ENCODE measurements at regions not wholly inside any gene's neighbourhood (a gene's known extent, or its start where the extent isn't known, plus 50 kb on each side); places are given as distances from the start of the nearest gene placed in this dataset.

DNA sequence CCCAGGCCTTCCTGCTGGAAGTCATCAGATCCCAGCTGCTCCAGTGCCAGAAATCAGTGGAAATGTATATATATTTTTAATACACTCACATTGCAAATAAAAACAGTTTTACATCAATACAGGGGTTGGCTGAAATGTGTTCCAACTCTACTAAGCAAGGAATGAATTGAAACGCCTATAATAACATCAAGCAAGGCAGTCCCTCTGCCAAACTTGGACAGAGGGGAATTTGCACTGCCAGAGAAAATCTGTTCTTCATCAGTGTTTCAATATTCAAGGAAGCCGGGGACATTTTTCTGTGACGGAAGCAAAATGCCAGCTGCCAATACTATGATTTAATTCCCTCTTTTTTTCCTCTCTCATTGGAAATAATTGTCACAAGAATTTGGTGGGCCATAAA, 335.3 kb downstream of the TNS1 start:
- Histone ChIP-seq H3K9me3 (no peaks in the 10 kb centered on the region), H3K4me1 (no peaks in the 10 kb centered on the region), H3K27me3 (no peaks in the 10 kb centered on the region), H3K27ac (no peak overlapping the region), H3K36me3 (no peaks in the 10 kb centered on the region), H3K4me3 (no peak overlapping the region)
- DNase-seq (no peak), ATAC-seq (no peak)
- WGBS (ENCODE audit: insufficient coverage, low coverage, low lambda C conversion rate, missing lambda C conversion rate) = 54% methylated on average over 3 of the region's 3 CpGs
- intact Hi-C loops (cut with DNase I) = no loop called here
- TF ChIP-seq, protein P1, sequence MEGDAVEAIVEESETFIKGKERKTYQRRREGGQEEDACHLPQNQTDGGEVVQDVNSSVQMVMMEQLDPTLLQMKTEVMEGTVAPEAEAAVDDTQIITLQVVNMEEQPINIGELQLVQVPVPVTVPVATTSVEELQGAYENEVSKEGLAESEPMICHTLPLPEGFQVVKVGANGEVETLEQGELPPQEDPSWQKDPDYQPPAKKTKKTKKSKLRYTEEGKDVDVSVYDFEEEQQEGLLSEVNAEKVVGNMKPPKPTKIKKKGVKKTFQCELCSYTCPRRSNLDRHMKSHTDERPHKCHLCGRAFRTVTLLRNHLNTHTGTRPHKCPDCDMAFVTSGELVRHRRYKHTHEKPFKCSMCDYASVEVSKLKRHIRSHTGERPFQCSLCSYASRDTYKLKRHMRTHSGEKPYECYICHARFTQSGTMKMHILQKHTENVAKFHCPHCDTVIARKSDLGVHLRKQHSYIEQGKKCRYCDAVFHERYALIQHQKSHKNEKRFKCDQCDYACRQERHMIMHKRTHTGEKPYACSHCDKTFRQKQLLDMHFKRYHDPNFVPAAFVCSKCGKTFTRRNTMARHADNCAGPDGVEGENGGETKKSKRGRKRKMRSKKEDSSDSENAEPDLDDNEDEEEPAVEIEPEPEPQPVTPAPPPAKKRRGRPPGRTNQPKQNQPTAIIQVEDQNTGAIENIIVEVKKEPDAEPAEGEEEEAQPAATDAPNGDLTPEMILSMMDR (IDR thresholded peaks at IDR 0.05) = no peak
- TF ChIP-seq POLR2A (IDR thresholded peaks at IDR 0.05) = no peak

DNA sequence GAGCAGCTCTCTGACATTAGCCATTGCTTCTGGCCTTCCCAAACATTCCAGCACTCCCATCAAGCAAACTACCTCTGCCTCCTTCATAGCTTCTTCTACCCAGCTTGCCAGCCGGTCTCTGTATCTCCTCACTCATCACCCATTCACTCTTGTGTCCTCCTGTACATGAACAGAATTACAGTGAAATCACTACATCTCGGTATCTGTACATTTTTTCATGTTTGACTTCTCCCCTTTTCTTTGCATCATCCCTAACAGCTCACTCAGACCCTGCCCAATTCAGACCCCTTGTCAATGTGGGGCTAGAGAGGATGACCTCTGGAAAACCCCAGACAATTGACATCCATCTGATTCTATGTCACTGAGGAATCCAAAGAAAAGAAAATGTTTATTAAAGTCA, 335.8 kb downstream of the TNS1 start:
- H3K9me3 ChIP-seq = no peaks in the 10 kb centered on the region
- TF ChIP-seq, protein P1 (IDR thresholded peaks at IDR 0.05) = no peak
- no peak for TF ChIP-seq POLR2A (IDR thresholded peaks at IDR 0.05)
- no peaks in the 10 kb centered on the region for H3K4me1 ChIP-seq
- intact Hi-C loops (cut with DNase I) = no loop called here
- no peak overlapping the region for H3K27ac ChIP-seq
- no peak for ATAC-seq
- H3K4me3 ChIP-seq = no peak overlapping the region
- H3K36me3 ChIP-seq = no peaks in the 10 kb centered on the region
- 90% methylated on average over 2 of the region's 2 CpGs for WGBS (ENCODE audit: insufficient coverage, low coverage, low lambda C conversion rate, missing lambda C conversion rate)
- no peaks in the 10 kb centered on the region for H3K27me3 ChIP-seq
- no peak for DNase-seq

DNA sequence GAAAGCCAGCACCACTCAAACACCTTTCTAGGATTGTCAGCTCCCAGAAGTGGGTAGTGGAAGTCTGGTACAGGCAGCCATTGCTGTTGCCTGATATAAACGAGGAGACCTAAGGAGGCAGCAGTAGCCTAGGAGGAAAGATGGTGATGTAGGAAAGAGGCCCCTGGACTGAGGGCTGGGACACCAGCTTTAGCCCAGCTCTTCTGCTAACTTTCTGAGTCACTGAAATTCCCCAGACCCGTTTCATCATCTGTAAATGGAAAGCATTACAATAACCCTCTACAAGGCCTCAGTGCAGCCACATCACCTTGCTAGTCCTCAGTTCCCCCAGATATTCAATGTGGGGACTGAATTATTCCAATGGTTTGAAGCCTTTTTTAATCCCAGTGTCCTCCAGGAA, 336.5 kb downstream of the TNS1 start:
- no peak overlapping the region for H3K27ac ChIP-seq
- TF ChIP-seq POLR2A (IDR thresholded peaks at IDR 0.05) = no peak
- TF ChIP-seq, protein P1 (IDR thresholded peaks at IDR 0.05) = no peak
- ATAC-seq = no peak
- H3K36me3 ChIP-seq = no peaks in the 10 kb centered on the region
- no peaks in the 10 kb centered on the region for H3K27me3 ChIP-seq
- DNase-seq = no peak
- H3K4me3 ChIP-seq = no peak overlapping the region
- 61% methylated on average over 2 of the region's 2 CpGs for WGBS (ENCODE audit: insufficient coverage, low coverage, low lambda C conversion rate, missing lambda C conversion rate)
- no peaks in the 10 kb centered on the region for H3K4me1 ChIP-seq
- intact Hi-C loops (cut with DNase I) = no loop called here
- H3K9me3 ChIP-seq = no peaks in the 10 kb centered on the region

DNA sequence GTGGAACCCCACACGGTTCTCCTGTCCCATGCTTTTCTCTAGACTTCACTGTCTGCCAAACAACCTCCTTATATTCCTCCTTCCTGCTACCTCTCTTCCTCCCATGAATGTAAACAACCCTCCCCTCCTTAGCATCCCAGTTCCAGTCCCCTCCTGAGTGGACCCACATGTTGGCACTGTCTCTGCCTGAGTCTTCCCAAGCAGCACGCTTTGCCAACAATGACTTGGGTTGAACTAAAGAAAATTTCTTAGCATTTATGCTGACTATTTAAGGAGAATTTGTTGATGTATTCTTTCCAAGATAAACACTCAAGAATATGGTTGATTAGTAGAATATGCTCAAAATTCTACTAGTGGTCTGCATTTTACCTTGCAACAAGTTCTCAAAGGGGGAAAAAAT, 338.0 kb downstream of the TNS1 start:
- TF ChIP-seq, protein P1 (IDR thresholded peaks at IDR 0.05) = no peak
- no peak for TF ChIP-seq POLR2A (IDR thresholded peaks at IDR 0.05)
- Histone ChIP-seq H3K4me1 (no peaks in the 10 kb centered on the region), H3K9me3 (no peaks in the 10 kb centered on the region), H3K27ac (no peak overlapping the region), H3K27me3 (no peaks in the 10 kb centered on the region), H3K4me3 (no peak overlapping the region), H3K36me3 (no peaks in the 10 kb centered on the region)
- WGBS (ENCODE audit: insufficient coverage, low coverage, low lambda C conversion rate, missing lambda C conversion rate) = 63% methylated on average over 2 of the region's 2 CpGs
- ATAC-seq = no peak
- DNase-seq = no peak
- intact Hi-C loops (cut with DNase I) = no loop called here

DNA sequence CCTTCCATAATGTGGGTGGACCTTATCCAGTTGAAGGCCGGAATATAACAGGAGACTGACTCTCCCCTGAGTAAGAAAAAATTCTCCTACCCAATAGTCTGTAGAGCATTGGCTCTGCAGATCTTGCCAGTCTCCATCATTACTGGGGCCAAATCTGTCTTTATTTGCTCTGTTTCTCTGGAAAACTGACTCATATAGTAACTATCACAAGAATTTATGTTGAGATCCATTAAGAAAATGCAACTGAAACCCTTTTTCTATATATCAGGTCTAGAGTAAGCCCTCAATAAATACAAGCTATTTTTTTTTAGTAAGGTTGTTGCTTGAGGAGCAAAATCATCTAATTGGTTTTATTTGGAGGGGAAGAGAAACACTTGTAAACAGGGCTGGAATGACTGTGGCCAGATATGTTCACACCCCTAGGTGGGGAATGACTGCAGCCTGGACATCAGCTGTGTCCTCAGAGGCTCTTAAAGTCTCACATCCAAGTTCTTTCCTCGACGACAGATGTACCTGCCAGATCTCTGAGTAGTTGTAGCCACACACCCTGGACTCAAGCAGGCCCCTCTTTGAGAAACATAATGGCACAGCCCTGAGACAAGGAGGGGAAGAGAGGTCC, 339.7 kb downstream of the TNS1 start:
- WGBS (ENCODE audit: insufficient coverage, low coverage, low lambda C conversion rate, missing lambda C conversion rate) = 83% methylated on average over 1 of the region's 3 CpGs
- no peak overlapping the region for H3K27ac ChIP-seq
- no peak for TF ChIP-seq POLR2A (IDR thresholded peaks at IDR 0.05)
- TF ChIP-seq, protein P1 (IDR thresholded peaks at IDR 0.05) = no peak
- no peaks in the 10 kb centered on the region for H3K4me1 ChIP-seq
- intact Hi-C loops (cut with DNase I) = no loop called here
- H3K4me3 ChIP-seq = no peak overlapping the region
- H3K9me3 ChIP-seq = no peaks in the 10 kb centered on the region
- ATAC-seq (no peak), DNase-seq (no peak)
- H3K27me3 ChIP-seq = no peaks in the 10 kb centered on the region
- no peaks in the 10 kb centered on the region for H3K36me3 ChIP-seq
